Thyroid gland (tissue), 4 donors: ENCODE measurements at regions not wholly inside any gene's neighbourhood (a gene's known extent, or its start where the extent isn't known, plus 50 kb on each side); places are given as distances from the start of the nearest gene placed in this dataset.

ENCODE experiments used
- POLR2A ChIP-seq, 2 donors: fragments of 450-650 bp; IDR thresholded peaks; one replicate each; pipeline ENCODE4 v1.6.1; 2017; ENCODE audit warnings: antibody characterized with exemption in 2 of 2, mild to moderate bottlenecking in 2 of 2, moderate library complexity in 1 of 2
- TF ChIP-seq, protein P1 (sequence below), 6 experiments: fragments of 200-600 bp in 3 of 6; fragments of 450-650 bp in 3 of 6; sonication (generic) in 3 of 6; IDR thresholded peaks; one replicate each; pipeline ENCODE4 v1.5.1; 2016 to 2019; ENCODE audit warnings: antibody characterized with exemption in 6 of 6, mild to moderate bottlenecking in 2 of 6, inconsistent platforms in 1 of 6, moderate library complexity in 1 of 6

- TF ChIP-seq, protein P1, sequence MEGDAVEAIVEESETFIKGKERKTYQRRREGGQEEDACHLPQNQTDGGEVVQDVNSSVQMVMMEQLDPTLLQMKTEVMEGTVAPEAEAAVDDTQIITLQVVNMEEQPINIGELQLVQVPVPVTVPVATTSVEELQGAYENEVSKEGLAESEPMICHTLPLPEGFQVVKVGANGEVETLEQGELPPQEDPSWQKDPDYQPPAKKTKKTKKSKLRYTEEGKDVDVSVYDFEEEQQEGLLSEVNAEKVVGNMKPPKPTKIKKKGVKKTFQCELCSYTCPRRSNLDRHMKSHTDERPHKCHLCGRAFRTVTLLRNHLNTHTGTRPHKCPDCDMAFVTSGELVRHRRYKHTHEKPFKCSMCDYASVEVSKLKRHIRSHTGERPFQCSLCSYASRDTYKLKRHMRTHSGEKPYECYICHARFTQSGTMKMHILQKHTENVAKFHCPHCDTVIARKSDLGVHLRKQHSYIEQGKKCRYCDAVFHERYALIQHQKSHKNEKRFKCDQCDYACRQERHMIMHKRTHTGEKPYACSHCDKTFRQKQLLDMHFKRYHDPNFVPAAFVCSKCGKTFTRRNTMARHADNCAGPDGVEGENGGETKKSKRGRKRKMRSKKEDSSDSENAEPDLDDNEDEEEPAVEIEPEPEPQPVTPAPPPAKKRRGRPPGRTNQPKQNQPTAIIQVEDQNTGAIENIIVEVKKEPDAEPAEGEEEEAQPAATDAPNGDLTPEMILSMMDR (IDR thresholded peaks at IDR 0.05): no peak
- no peak for TF ChIP-seq POLR2A (IDR thresholded peaks at IDR 0.05)
These were observed 87.2 kb upstream of the KLF13 start for GRCh38 chr15:31239409-31239808.
